HEK293T (cell line): ENCODE measurements at regions not wholly inside any gene's neighbourhood (a gene's known extent, or its start where the extent isn't known, plus 50 kb on each side); places are given as distances from the start of the nearest gene placed in this dataset.

Source experiments
- ARNT ChIP-seq: fragments of 450-650 bp; IDR thresholded peaks from 2 replicates; pipeline ENCODE4 v1.6.1; 2017; ENCODE audit warnings: mild to moderate bottlenecking
- CTBP1 ChIP-seq: fragments of 450-650 bp; IDR thresholded peaks from 2 replicates; pipeline ENCODE4 v1.6.1; 2016; ENCODE audit warnings: borderline replicate concordance
- ELF4 ChIP-seq: fragments of 450-650 bp; IDR thresholded peaks from 2 replicates; pipeline ENCODE4 v1.6.1; 2017; ENCODE audit warnings: antibody characterized with exemption
- FOXA1 ChIP-seq: fragments of 450-650 bp; IDR thresholded peaks from 2 replicates; pipeline ENCODE4 v1.6.1; 2016; ENCODE audit warnings: mild to moderate bottlenecking
- HDGF ChIP-seq: fragments of 450-650 bp; IDR thresholded peaks from 2 replicates; pipeline ENCODE4 v1.6.1; 2017; ENCODE audit warnings: antibody characterized with exemption, borderline replicate concordance
- SP1 ChIP-seq: fragments of 450-650 bp; IDR thresholded peaks from 2 replicates; pipeline ENCODE4 v1.6.1; 2017
- TARDBP ChIP-seq: fragments of 450-650 bp; IDR thresholded peaks from 2 replicates; pipeline ENCODE4 v1.6.1; 2016
- TF ChIP-seq, protein P1 (sequence below): fragments of 450-650 bp; IDR thresholded peaks from 2 replicates; pipeline ENCODE4 v1.6.1; 2016

GRCh38 chr5:8521991-8522390 lies 653.0 kb downstream of the MTRR start:
- TF ChIP-seq ELF4, result no peak
- TF ChIP-seq ARNT, result no peak
- no peak for TF ChIP-seq CTBP1
- TF ChIP-seq SP1, result no peak
- no peak for TF ChIP-seq FOXA1
- TF ChIP-seq, protein P1, sequence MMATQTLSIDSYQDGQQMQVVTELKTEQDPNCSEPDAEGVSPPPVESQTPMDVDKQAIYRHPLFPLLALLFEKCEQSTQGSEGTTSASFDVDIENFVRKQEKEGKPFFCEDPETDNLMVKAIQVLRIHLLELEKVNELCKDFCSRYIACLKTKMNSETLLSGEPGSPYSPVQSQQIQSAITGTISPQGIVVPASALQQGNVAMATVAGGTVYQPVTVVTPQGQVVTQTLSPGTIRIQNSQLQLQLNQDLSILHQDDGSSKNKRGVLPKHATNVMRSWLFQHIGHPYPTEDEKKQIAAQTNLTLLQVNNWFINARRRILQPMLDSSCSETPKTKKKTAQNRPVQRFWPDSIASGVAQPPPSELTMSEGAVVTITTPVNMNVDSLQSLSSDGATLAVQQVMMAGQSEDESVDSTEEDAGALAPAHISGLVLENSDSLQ, result no peak
- TF ChIP-seq HDGF, result no peak
- TF ChIP-seq TARDBP, result no peak
